Fibroblast of the aortic adventitia (primary cell): ENCODE measurements at regions not wholly inside any gene's neighbourhood (a gene's known extent, or its start where the extent isn't known, plus 50 kb on each side); places are given as distances from the start of the nearest gene placed in this dataset.

ENCODE experiments used
- DNase-seq: peaks from one replicate; pipeline ENCODE4 v3.0.0-alpha.2; 2010; ENCODE audit warnings: low read depth
- H3K4me3 ChIP-seq: 2 replicates; pipeline ENCODE4 v1.5.1; 2011; ENCODE audit warnings: low read depth, mild to moderate bottlenecking, control low read depth, low read length, moderate library complexity
- CTCF ChIP-seq: IDR thresholded peaks from 2 replicates; pipeline ENCODE4 v1.5.1; 2011; ENCODE audit warnings: mild to moderate bottlenecking, low read length, control low read depth, inconsistent platforms; ENCODE audit not compliant: insufficient read depth

- H3K4me3 ChIP-seq: no peak overlapping the region
- no peak for TF ChIP-seq CTCF
- DNase-seq: no peak
Observed at GRCh38 chr18:75563150-75563549, 135.6 kb upstream of the SMIM21 start.

GRCh38 chr18:75562216-75562615, 134.7 kb upstream of the SMIM21 start:
- H3K4me3 ChIP-seq: no peak overlapping the region
- DNase-seq: no peak
- TF ChIP-seq CTCF: no peak

- TF ChIP-seq CTCF: no peak
- DNase-seq: no peak
- H3K4me3 ChIP-seq: no peak overlapping the region
Observed at GRCh38 chr18:75558790-75559189, 131.3 kb upstream of the SMIM21 start.

- TF ChIP-seq CTCF: no peak
- no peak overlapping the region for H3K4me3 ChIP-seq
- no peak for DNase-seq
Observed at GRCh38 chr18:75556841-75557240, 129.3 kb upstream of the SMIM21 start.

GRCh38 chr18:75554644-75555185, 127.2 kb upstream of the SMIM21 start:
- no peak overlapping the region for H3K4me3 ChIP-seq
- TF ChIP-seq CTCF: no peak
- DNase-seq: no peak

GRCh38 chr18:75554176-75554575, 126.7 kb upstream of the SMIM21 start:
- H3K4me3 ChIP-seq: no peak overlapping the region
- TF ChIP-seq CTCF: no peak
- DNase-seq: no peak

GRCh38 chr18:75553021-75553420, 125.5 kb upstream of the SMIM21 start:
- no peak overlapping the region for H3K4me3 ChIP-seq
- TF ChIP-seq CTCF: no peak
- DNase-seq: no peak
